HepG2 (cell line): ENCODE measurements at regions not wholly inside any gene's neighbourhood (a gene's known extent, or its start where the extent isn't known, plus 50 kb on each side); places are given as distances from the start of the nearest gene placed in this dataset.

ENCODE experiments used
- ESRRA ChIP-seq: sonication (generic); formaldehyde crosslinking; IDR thresholded peaks from 2 replicates; pipeline ENCODE4 v1.5.1; 2020; ENCODE audit warnings: mild to moderate bottlenecking, low read depth, missing genetic modification reagents
- ETS1 ChIP-seq: sonication (generic); formaldehyde crosslinking; IDR thresholded peaks from 2 replicates; pipeline ENCODE4 v1.4.0; 2020; ENCODE audit warnings: missing genetic modification reagents
- FOXA1 ChIP-seq, 2 experiments: fragments of 450-650 bp in 1 of 2; sonication (generic) in 1 of 2; formaldehyde crosslinking in 1 of 2; IDR thresholded peaks; 2 replicates each; pipeline versions ENCODE4 v1.4.0 to v1.6.1; 2016 to 2020; ENCODE audit warnings: missing genetic modification reagents in 1 of 2
- GATA4 ChIP-seq: sonication (generic); IDR thresholded peaks from 2 replicates; pipeline ENCODE4 v1.6.1; 2016; ENCODE audit warnings: antibody characterized with exemption, low read depth, borderline replicate concordance
- HDAC6 ChIP-seq: fragments of 200-600 bp; sonication (generic); IDR thresholded peaks from 2 replicates; pipeline ENCODE4 v1.7.0; 2017; ENCODE audit warnings: mild to moderate bottlenecking, antibody characterized with exemption, low read length, low read depth
- HIVEP1 ChIP-seq: sonication (generic); formaldehyde crosslinking; IDR thresholded peaks from 2 replicates; pipeline ENCODE4 v1.4.0; 2020; ENCODE audit warnings: mild to moderate bottlenecking, missing genetic modification reagents
- HMG20B ChIP-seq: conservative IDR thresholded peaks from 2 replicates; pipeline ENCODE4 v1.6.1; 2016; ENCODE audit warnings: missing genetic modification reagents, missing compliant biosample characterization
- HNF4A ChIP-seq: sonication (generic); formaldehyde crosslinking; IDR thresholded peaks from 2 replicates; pipeline ENCODE4 v1.4.0; 2020; ENCODE audit warnings: missing genetic modification reagents
- HOXA5 ChIP-seq: sonication (generic); formaldehyde crosslinking; IDR thresholded peaks from 2 replicates; pipeline ENCODE4 v1.4.0; 2020; ENCODE audit warnings: missing genetic modification reagents
- IKZF5 ChIP-seq: IDR thresholded peaks from 2 replicates; pipeline ENCODE4 v1.6.1; 2018; ENCODE audit warnings: missing genetic modification reagents, mild to moderate bottlenecking, missing compliant biosample characterization
- KDM1A ChIP-seq: IDR thresholded peaks from 2 replicates; pipeline ENCODE4 v1.6.1; 2016; ENCODE audit warnings: missing compliant biosample characterization
- MED1 ChIP-seq: sonication (generic); formaldehyde crosslinking; IDR thresholded peaks from 2 replicates; pipeline ENCODE4 v1.4.0; 2020; ENCODE audit warnings: missing genetic modification reagents
- MYPOP ChIP-seq: sonication (generic); formaldehyde crosslinking; IDR thresholded peaks from 2 replicates; pipeline ENCODE4 v1.8.1; 2023; ENCODE audit warnings: mild to moderate bottlenecking, moderate library complexity, missing genetic modification reagents
- NCOA1 ChIP-seq: sonication (generic); formaldehyde crosslinking; IDR thresholded peaks from 2 replicates; pipeline ENCODE4 v1.9.0; 2021; ENCODE audit warnings: missing genetic modification reagents
- NFE2 ChIP-seq: sonication (generic); formaldehyde crosslinking; IDR thresholded peaks from 2 replicates; pipeline ENCODE4 v1.4.0; 2020; ENCODE audit warnings: missing genetic modification reagents
- NFE2L2 ChIP-seq: fragments of 150-350 bp; IDR thresholded peaks from 2 replicates; pipeline ENCODE4 v1.6.1; 2014; ENCODE audit warnings: low read length
- NFIC ChIP-seq: IDR thresholded peaks from 2 replicates; pipeline ENCODE4 v1.6.1; 2012; ENCODE audit warnings: mild to moderate bottlenecking, low read length, inconsistent platforms
- SMARCC2 ChIP-seq: fragments of 450-650 bp; IDR thresholded peaks from 2 replicates; pipeline ENCODE4 v1.6.1; 2017; ENCODE audit warnings: antibody characterized with exemption, mild to moderate bottlenecking
- SMARCE1 ChIP-seq: fragments of 450-650 bp; IDR thresholded peaks from 2 replicates; pipeline ENCODE4 v1.6.1; 2017; ENCODE audit warnings: borderline replicate concordance
- SP140L ChIP-seq: sonication (generic); formaldehyde crosslinking; IDR thresholded peaks from 2 replicates; pipeline ENCODE4 v1.4.0; 2020; ENCODE audit warnings: missing genetic modification reagents, borderline replicate concordance
- ZFAT ChIP-seq: sonication (generic); formaldehyde crosslinking; conservative IDR thresholded peaks from 2 replicates; pipeline ENCODE4 v1.8.1; 2023; ENCODE audit warnings: missing genetic modification reagents, inconsistent platforms
- ZFP41 ChIP-seq: sonication (generic); formaldehyde crosslinking; IDR thresholded peaks from 2 replicates; pipeline ENCODE4 v1.4.0; 2020; ENCODE audit warnings: mild to moderate bottlenecking, missing genetic modification reagents, borderline replicate concordance
- ZMYM2 ChIP-seq: sonication (generic); formaldehyde crosslinking; IDR thresholded peaks from 2 replicates; pipeline ENCODE4 v1.8.0; 2022; ENCODE audit warnings: mild to moderate bottlenecking, missing genetic modification reagents
- ZNF274 ChIP-seq: sonication (generic); formaldehyde crosslinking; IDR thresholded peaks from 2 replicates; pipeline ENCODE4 v1.5.1; 2020; ENCODE audit warnings: mild to moderate bottlenecking, missing genetic modification reagents
- ZNF512B ChIP-seq: sonication (generic); formaldehyde crosslinking; IDR thresholded peaks from 2 replicates; pipeline ENCODE4 v1.5.1; 2020; ENCODE audit warnings: missing genetic modification reagents, mild to moderate bottlenecking, borderline replicate concordance
- ZNF562 ChIP-seq: sonication (generic); formaldehyde crosslinking; IDR thresholded peaks from 2 replicates; pipeline ENCODE4 v1.8.0; 2022; ENCODE audit warnings: missing genetic modification reagents, borderline replicate concordance
- ZNF780A ChIP-seq: sonication (generic); formaldehyde crosslinking; IDR thresholded peaks from 2 replicates; pipeline ENCODE4 v1.8.0; 2022; ENCODE audit warnings: mild to moderate bottlenecking, missing genetic modification reagents, moderate library complexity

GRCh38 chr4:124530464-124531077 is 182.0 kb downstream of the ANKRD50 start (continued):
- TF ChIP-seq ZNF512B (CRISPR knock-in tag) (no peak), NFE2 (no peak), ZFP41 (no peak), ZNF274 (CRISPR knock-in tag) (no peak), SMARCC2 (peak; percentile 94), ZFAT (no peak), HNF4A (CRISPR knock-in tag) (peak; percentile 100), ESRRA (CRISPR knock-in tag) (peak; percentile 44; the same call in 1 of the 2 replicates), MED1 (CRISPR knock-in tag) (peak; percentile 95), ETS1 (no peak), HMG20B (0 out of 2 replicates have a peak, but pooled peaks have one; percentile 67), HOXA5 (CRISPR knock-in tag) (no peak), HIVEP1 (CRISPR knock-in tag) (no peak), NCOA1 (CRISPR knock-in tag) (peak; percentile 57; the same call in 1 of the 2 replicates), NFIC (peak; percentile 96), SMARCE1 (peak; percentile 66; the same call in 1 of the 2 replicates), NFE2L2 (no peak), ZNF780A (CRISPR knock-in tag) (no peak), ZMYM2 (peak; percentile 80), MYPOP (CRISPR knock-in tag) (peak; percentile 76; the same call in 1 of the 2 replicates), HDAC6 (no peak), ZNF562 (CRISPR knock-in tag) (no peak), IKZF5 (CRISPR knock-in tag) (peak; percentile 91), KDM1A (peak; percentile 57; the same call in 1 of the 2 replicates), SP140L (CRISPR knock-in tag) (no peak), FOXA1 (IDR thresholded peaks at IDR 0.05) (0 out of 2 replicates have a peak, but pooled peaks have one; percentile 28), FOXA1 (CRISPR knock-in tag; IDR thresholded peaks at IDR 0.05) (peak; percentile 90), GATA4 (no peak; the same call in 1 of the 2 replicates)
